Tibial nerve (tissue), 4 donors: ENCODE measurements at regions not wholly inside any gene's neighbourhood (a gene's known extent, or its start where the extent isn't known, plus 50 kb on each side); places are given as distances from the start of the nearest gene placed in this dataset.

Experiments used
- EP300 ChIP-seq, 2 donors: sonication (generic); formaldehyde crosslinking; IDR thresholded peaks; one replicate each; pipeline ENCODE4 v1.6.1; 2017; ENCODE audit warnings: antibody characterized with exemption in 2 of 2, mild to moderate bottlenecking in 1 of 2
- POLR2A ChIP-seq, 2 donors: fragments of 450-650 bp; IDR thresholded peaks; one replicate each; pipeline ENCODE4 v1.6.1; 2017; ENCODE audit warnings: antibody characterized with exemption in 2 of 2, mild to moderate bottlenecking in 2 of 2, moderate library complexity in 2 of 2
- TF ChIP-seq, protein P1 (sequence below), 5 experiments: fragments of 200-600 bp in 3 of 5; fragments of 450-650 bp in 2 of 5; sonication (generic) in 3 of 5; IDR thresholded peaks; one replicate each; pipeline ENCODE4 v1.5.1; 2016 to 2019; ENCODE audit warnings: antibody characterized with exemption in 5 of 5, mild to moderate bottlenecking in 3 of 5, moderate library complexity in 2 of 5

DNA sequence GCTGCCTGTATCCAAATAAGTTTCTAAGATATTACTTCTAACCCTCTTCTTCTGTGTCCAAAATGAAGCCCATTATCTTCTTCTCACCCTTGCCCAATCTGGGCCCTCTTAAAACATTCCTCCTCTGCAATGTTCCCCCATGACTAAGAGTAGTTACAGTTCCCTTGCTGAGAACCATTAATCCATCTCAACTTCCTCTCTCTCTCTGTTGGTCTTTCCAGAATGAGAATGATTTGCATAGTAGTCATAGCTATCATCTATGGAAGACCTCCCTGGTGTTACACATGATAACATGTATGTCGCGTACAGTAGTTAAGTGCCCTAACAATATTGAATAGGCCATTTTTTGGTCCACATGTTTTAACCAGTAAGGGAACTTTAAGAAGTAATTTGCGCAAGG, 177.9 kb downstream of the ANXA2 start:
- TF ChIP-seq EP300 (IDR thresholded peaks at IDR 0.05), result no peak
- no peak for TF ChIP-seq POLR2A (IDR thresholded peaks at IDR 0.05)
- TF ChIP-seq, protein P1, sequence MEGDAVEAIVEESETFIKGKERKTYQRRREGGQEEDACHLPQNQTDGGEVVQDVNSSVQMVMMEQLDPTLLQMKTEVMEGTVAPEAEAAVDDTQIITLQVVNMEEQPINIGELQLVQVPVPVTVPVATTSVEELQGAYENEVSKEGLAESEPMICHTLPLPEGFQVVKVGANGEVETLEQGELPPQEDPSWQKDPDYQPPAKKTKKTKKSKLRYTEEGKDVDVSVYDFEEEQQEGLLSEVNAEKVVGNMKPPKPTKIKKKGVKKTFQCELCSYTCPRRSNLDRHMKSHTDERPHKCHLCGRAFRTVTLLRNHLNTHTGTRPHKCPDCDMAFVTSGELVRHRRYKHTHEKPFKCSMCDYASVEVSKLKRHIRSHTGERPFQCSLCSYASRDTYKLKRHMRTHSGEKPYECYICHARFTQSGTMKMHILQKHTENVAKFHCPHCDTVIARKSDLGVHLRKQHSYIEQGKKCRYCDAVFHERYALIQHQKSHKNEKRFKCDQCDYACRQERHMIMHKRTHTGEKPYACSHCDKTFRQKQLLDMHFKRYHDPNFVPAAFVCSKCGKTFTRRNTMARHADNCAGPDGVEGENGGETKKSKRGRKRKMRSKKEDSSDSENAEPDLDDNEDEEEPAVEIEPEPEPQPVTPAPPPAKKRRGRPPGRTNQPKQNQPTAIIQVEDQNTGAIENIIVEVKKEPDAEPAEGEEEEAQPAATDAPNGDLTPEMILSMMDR (IDR thresholded peaks at IDR 0.05), result no peak
